ENCODE measurements at regions not wholly inside any gene's neighbourhood (a gene's known extent, or its start where the extent isn't known, plus 50 kb on each side); places are given as distances from the start of the nearest gene placed in this dataset.

- H3K27me3 ChIP-seq (replicated peaks; ENCODE audit: insufficient read depth, low read depth, low read length, poor library complexity), result no peaks in the 10 kb centered on the region
- TF ChIP-seq EZH2 (IDR thresholded peaks at IDR 0.05; ENCODE audit: borderline replicate concordance, low read depth, low read length, poor library complexity, severe bottlenecking), result no peak
- TF ChIP-seq, protein P1, sequence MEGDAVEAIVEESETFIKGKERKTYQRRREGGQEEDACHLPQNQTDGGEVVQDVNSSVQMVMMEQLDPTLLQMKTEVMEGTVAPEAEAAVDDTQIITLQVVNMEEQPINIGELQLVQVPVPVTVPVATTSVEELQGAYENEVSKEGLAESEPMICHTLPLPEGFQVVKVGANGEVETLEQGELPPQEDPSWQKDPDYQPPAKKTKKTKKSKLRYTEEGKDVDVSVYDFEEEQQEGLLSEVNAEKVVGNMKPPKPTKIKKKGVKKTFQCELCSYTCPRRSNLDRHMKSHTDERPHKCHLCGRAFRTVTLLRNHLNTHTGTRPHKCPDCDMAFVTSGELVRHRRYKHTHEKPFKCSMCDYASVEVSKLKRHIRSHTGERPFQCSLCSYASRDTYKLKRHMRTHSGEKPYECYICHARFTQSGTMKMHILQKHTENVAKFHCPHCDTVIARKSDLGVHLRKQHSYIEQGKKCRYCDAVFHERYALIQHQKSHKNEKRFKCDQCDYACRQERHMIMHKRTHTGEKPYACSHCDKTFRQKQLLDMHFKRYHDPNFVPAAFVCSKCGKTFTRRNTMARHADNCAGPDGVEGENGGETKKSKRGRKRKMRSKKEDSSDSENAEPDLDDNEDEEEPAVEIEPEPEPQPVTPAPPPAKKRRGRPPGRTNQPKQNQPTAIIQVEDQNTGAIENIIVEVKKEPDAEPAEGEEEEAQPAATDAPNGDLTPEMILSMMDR (conservative IDR thresholded peaks at IDR 0.05; ENCODE audit: low read depth, low read length), result no peak
- no peak for DNase-seq (ENCODE audit: low spot score)
- H3K4me3 ChIP-seq (ENCODE audit: low read depth, low read length, poor library complexity, severe bottlenecking), result no peak overlapping the region
- H3K4me1 ChIP-seq (ENCODE audit: insufficient read depth, low read length, poor library complexity, severe bottlenecking), result peaks cover 10% of the 10 kb centered on the region
- H3K9me3 ChIP-seq (ENCODE audit: low read depth, low read length, poor library complexity, severe bottlenecking), result no peaks in the 10 kb centered on the region
- no TSS peak for BruUV-seq (replicated peaks)
- ChIA-PET CTCF (no interaction called here), POLR2A (ENCODE audit: low non-redundant PET) (no interaction called here)
- intact Hi-C loops (cut with micrococcal nuclease; ENCODE audit: unreplicated experiment), result no loop called here
- H3K27ac ChIP-seq (ENCODE audit: low read depth, low read length, poor library complexity, severe bottlenecking), result no peak overlapping the region
- H3K36me3 ChIP-seq (ENCODE audit: insufficient read depth, low read length, poor library complexity, severe bottlenecking), result no peaks in the 10 kb centered on the region
Measured at GRCh38 chr2:126811101-126811500, 87.6 kb upstream of the TEX51 start.

DNA sequence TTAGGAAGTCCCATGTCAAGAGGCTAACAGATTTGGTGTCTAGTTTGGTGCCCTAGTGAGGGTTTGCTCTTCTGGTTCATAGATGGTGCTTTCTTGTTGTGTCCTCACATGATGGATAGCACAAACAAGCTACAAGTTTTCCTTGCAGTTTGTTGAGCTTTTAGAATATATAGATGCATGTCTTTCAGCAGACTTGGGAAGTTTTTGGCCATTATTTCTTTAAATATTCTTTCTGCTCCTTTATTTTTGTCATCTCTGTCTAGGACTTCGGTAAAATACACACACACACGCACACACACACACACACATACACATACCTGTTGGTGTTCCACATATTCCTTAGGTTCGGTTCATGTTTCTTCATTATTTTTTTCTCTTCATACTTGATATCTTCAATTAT is 81.5 kb upstream of the TEX51 start:
- intact Hi-C loops (cut with micrococcal nuclease; ENCODE audit: unreplicated experiment), result no loop called here
- Histone ChIP-seq H3K27me3 (replicated peaks; ENCODE audit: insufficient read depth, low read depth, low read length, poor library complexity) (no peaks in the 10 kb centered on the region), H3K4me1 (ENCODE audit: insufficient read depth, low read length, poor library complexity, severe bottlenecking) (no peaks in the 10 kb centered on the region), H3K9me3 (ENCODE audit: low read depth, low read length, poor library complexity, severe bottlenecking) (no peaks in the 10 kb centered on the region), H3K27ac (ENCODE audit: low read depth, low read length, poor library complexity, severe bottlenecking) (no peak overlapping the region), H3K4me3 (ENCODE audit: low read depth, low read length, poor library complexity, severe bottlenecking) (no peak overlapping the region), H3K36me3 (ENCODE audit: insufficient read depth, low read length, poor library complexity, severe bottlenecking) (no peaks in the 10 kb centered on the region)
- ChIA-PET CTCF (no interaction called here), POLR2A (ENCODE audit: low non-redundant PET) (no interaction called here)
- no peak for DNase-seq (ENCODE audit: low spot score)
- TF ChIP-seq EZH2 (IDR thresholded peaks at IDR 0.05; ENCODE audit: borderline replicate concordance, low read depth, low read length, poor library complexity, severe bottlenecking), result no peak
- TF ChIP-seq, protein P1 (conservative IDR thresholded peaks at IDR 0.05; ENCODE audit: low read depth, low read length), result no peak
- no TSS peak for BruUV-seq (replicated peaks)

- CTCF ChIA-PET, result no interaction called here
- no peaks in the 10 kb centered on the region for H3K27me3 ChIP-seq (replicated peaks; ENCODE audit: insufficient read depth, low read depth, low read length, poor library complexity)
- no peak for DNase-seq (ENCODE audit: low spot score)
- TF ChIP-seq EZH2 (IDR thresholded peaks at IDR 0.05; ENCODE audit: borderline replicate concordance, low read depth, low read length, poor library complexity, severe bottlenecking), result no peak
- TF ChIP-seq, protein P1 (conservative IDR thresholded peaks at IDR 0.05; ENCODE audit: low read depth, low read length), result no peak
- H3K9me3 ChIP-seq (ENCODE audit: low read depth, low read length, poor library complexity, severe bottlenecking), result no peaks in the 10 kb centered on the region
- intact Hi-C loops (cut with micrococcal nuclease; ENCODE audit: unreplicated experiment), result no loop called here
- H3K4me1 ChIP-seq (ENCODE audit: insufficient read depth, low read length, poor library complexity, severe bottlenecking), result no peaks in the 10 kb centered on the region
- H3K27ac ChIP-seq (ENCODE audit: low read depth, low read length, poor library complexity, severe bottlenecking), result no peak overlapping the region
- POLR2A ChIA-PET (ENCODE audit: low non-redundant PET), result interaction anchor here (0.6 kb wide), 1 partner anchor 30 kb away, joined by 4 read pairs; no protein-coding TSS in a partner anchor
- no TSS peak for BruUV-seq (replicated peaks)
- H3K4me3 ChIP-seq (ENCODE audit: low read depth, low read length, poor library complexity, severe bottlenecking), result no peak overlapping the region
- no peaks in the 10 kb centered on the region for H3K36me3 ChIP-seq (ENCODE audit: insufficient read depth, low read length, poor library complexity, severe bottlenecking)
Measured at GRCh38 chr2:126822115-126822514, 76.6 kb upstream of the TEX51 start.

All from A673 (cell line).